ENCODE measurements at regions not wholly inside any gene's neighbourhood (a gene's known extent, or its start where the extent isn't known, plus 50 kb on each side); places are given as distances from the start of the nearest gene placed in this dataset.
"Not testable (repeated sequence)": the region's sequence is repeated elsewhere in the genome, so short reads cannot be mapped to it uniquely, and the experiment has no call there.

DNA sequence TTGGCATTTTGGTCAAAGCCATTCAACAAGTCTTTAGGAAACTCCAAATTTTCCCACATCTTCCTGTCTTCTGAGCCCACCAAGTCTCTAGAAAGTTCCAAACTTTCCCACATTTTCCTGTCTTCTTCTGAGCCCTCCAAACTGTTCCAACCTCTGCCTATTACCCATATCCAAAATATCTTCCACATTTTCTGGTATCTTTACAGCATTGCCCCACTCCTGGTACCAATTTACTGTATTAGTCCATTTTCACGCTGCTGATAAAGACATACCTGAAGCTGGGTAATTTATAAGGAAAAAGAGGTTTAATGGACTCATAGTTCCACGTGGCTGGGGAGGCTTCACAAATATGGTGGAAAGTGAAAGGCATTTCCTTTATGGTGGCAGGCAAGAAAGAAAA, 56.1 kb upstream of the GABRA3 start:
- H3K36me3 ChIP-seq (ENCODE audit: control insufficient read depth, insufficient read depth, low read length); H3K27me3 ChIP-seq (ENCODE audit: control insufficient read depth, insufficient read depth, low read length); H3K4me3 ChIP-seq (ENCODE audit: low read depth, low read length); H3K4me1 ChIP-seq (ENCODE audit: control insufficient read depth, insufficient read depth, low read length); H3K9ac ChIP-seq (ENCODE audit: low read depth, low read length); H3K27ac ChIP-seq (ENCODE audit: low read depth, low read length): not testable (repeated sequence)
- peaks cover 62% of the 10 kb centered on the region for H3K9me3 ChIP-seq (ENCODE audit: control insufficient read depth, insufficient read depth, low read length)

DNA sequence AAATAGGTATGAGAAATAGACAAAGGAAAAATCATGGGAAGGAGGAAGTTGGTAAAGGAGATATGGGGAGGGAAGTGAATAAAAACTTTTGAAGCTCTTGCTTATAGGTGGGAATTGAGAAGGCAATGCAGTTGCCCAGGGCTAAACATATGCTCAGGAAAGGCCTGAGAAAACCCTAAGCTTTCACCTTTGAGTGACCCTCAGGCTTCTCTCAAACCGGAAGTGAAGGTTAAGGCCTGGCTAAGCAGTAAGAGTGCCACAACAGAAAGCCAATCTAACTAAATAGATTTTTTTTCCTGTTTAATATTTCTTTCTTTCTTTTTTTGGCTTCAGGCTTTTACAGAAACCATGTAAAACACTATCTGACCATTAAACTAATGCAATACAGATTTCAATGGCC, 69.5 kb upstream of the GABRA3 start:
- no peaks in the 10 kb centered on the region for H3K27me3 ChIP-seq (ENCODE audit: control insufficient read depth, insufficient read depth, low read length)
- peaks cover 38% of the 10 kb centered on the region for H3K9me3 ChIP-seq (ENCODE audit: control insufficient read depth, insufficient read depth, low read length)
- no peak overlapping the region for H3K9ac ChIP-seq (ENCODE audit: low read depth, low read length)
- no peaks in the 10 kb centered on the region for H3K36me3 ChIP-seq (ENCODE audit: control insufficient read depth, insufficient read depth, low read length)
- H3K27ac ChIP-seq (ENCODE audit: low read depth, low read length): no peak overlapping the region
- H3K4me1 ChIP-seq (ENCODE audit: control insufficient read depth, insufficient read depth, low read length): no peaks in the 10 kb centered on the region
- H3K4me3 ChIP-seq (ENCODE audit: low read depth, low read length): no peak overlapping the region

DNA sequence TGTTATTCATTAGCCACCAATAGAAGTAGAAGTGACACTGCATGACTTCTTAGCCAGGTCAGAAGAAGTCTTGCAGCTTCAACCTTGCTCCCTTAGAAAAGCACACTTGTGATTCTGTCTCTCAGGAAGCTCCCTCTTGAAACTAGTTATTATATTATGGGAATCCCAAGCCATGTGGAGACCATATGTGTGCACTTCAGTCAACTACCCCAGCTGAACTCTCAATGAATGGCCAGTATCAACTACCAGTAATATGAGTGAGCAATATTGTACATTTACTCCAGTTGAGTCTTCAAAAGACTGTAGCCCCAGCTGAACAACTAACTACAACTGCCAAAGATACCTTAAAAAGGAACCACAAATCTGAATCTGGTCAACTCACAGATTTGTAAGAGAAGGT, 77.1 kb upstream of the GABRA3 start:
- Histone ChIP-seq H3K9ac (ENCODE audit: low read depth, low read length) (no peak overlapping the region), H3K36me3 (ENCODE audit: control insufficient read depth, insufficient read depth, low read length) (no peaks in the 10 kb centered on the region), H3K4me3 (ENCODE audit: low read depth, low read length) (no peak overlapping the region), H3K4me1 (ENCODE audit: control insufficient read depth, insufficient read depth, low read length) (no peaks in the 10 kb centered on the region), H3K27me3 (ENCODE audit: control insufficient read depth, insufficient read depth, low read length) (no peaks in the 10 kb centered on the region), H3K27ac (ENCODE audit: low read depth, low read length) (no peak overlapping the region), H3K9me3 (ENCODE audit: control insufficient read depth, insufficient read depth, low read length) (peaks cover 34% of the 10 kb centered on the region)

DNA sequence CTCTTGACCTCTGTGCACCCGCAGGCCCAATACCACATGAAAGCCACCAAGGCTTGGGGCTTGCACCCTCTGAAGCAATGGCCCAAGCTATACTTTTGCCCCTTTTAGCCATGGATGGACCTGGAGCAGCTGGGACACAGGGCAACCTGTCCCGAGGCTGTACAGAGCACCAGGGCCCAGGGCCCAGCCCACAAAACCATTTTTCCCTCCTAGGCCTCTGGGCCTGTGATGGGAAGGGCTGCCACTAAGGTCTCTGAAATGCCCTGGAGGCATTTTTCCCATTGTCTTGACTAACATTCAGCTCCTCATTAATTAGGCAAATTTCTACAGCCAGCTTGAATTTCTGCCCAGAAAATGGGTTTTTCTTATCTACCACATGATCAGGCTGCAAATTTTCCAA, 79.9 kb upstream of the GABRA3 start:
- Histone ChIP-seq H3K9ac (ENCODE audit: low read depth, low read length) (no peak overlapping the region), H3K4me3 (ENCODE audit: low read depth, low read length) (no peak overlapping the region), H3K9me3 (ENCODE audit: control insufficient read depth, insufficient read depth, low read length) (peaks cover 49% of the 10 kb centered on the region), H3K27me3 (ENCODE audit: control insufficient read depth, insufficient read depth, low read length) (no peaks in the 10 kb centered on the region), H3K27ac (ENCODE audit: low read depth, low read length) (no peak overlapping the region), H3K36me3 (ENCODE audit: control insufficient read depth, insufficient read depth, low read length) (no peaks in the 10 kb centered on the region), H3K4me1 (ENCODE audit: control insufficient read depth, insufficient read depth, low read length) (no peaks in the 10 kb centered on the region)

DNA sequence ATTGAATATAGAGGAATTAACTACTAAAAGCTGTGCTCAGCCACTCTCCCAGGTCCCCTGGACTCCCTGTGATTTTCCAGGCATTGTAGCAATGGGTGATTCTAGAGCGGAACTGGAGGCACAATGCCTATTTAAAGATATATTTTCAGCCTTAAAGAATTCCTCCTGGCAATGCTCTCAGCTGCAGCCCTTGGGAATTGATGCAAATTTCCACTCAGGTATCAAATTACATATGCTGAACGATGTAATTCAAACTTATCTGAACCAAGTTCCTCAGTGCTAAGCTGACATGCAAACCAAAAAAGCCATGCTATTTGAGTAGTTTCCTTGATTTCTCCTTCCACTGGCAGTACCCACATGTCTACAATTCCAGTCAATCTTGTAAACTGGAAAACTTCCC, 86.3 kb upstream of the GABRA3 start:
- Histone ChIP-seq H3K9ac (ENCODE audit: low read depth, low read length) (no peak overlapping the region), H3K27ac (ENCODE audit: low read depth, low read length) (no peak overlapping the region), H3K4me3 (ENCODE audit: low read depth, low read length) (no peak overlapping the region), H3K9me3 (ENCODE audit: control insufficient read depth, insufficient read depth, low read length) (peaks cover 54% of the 10 kb centered on the region), H3K36me3 (ENCODE audit: control insufficient read depth, insufficient read depth, low read length) (no peaks in the 10 kb centered on the region), H3K4me1 (ENCODE audit: control insufficient read depth, insufficient read depth, low read length) (no peaks in the 10 kb centered on the region), H3K27me3 (ENCODE audit: control insufficient read depth, insufficient read depth, low read length) (no peaks in the 10 kb centered on the region)

DNA sequence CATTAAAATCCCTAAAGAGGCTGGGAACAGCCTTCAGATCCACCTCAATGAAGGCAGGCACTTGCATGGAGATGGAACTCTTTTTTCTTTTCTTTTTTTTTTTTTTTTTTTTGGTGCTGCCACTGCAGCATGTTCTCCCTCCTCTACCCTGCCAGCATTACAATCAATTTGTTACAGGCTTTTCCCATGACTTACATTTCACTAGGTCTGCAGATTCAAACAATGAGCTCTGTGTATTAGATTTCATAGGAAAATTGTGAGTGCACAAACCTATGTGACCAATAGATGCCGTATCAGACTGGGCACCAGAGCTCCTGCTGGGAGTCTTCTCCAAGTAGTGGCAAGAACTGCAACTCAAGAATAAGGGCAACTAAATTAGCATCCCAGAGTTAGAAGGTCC, 63.8 kb upstream of the GABRQ start:
- Histone ChIP-seq H3K4me3 (ENCODE audit: low read depth, low read length) (no peak overlapping the region), H3K9me3 (ENCODE audit: control insufficient read depth, insufficient read depth, low read length) (peaks cover 41% of the 10 kb centered on the region), H3K27ac (ENCODE audit: low read depth, low read length) (no peak overlapping the region), H3K4me1 (ENCODE audit: control insufficient read depth, insufficient read depth, low read length) (no peaks in the 10 kb centered on the region), H3K36me3 (ENCODE audit: control insufficient read depth, insufficient read depth, low read length) (no peaks in the 10 kb centered on the region), H3K9ac (ENCODE audit: low read depth, low read length) (no peak overlapping the region), H3K27me3 (ENCODE audit: control insufficient read depth, insufficient read depth, low read length) (no peaks in the 10 kb centered on the region)

DNA sequence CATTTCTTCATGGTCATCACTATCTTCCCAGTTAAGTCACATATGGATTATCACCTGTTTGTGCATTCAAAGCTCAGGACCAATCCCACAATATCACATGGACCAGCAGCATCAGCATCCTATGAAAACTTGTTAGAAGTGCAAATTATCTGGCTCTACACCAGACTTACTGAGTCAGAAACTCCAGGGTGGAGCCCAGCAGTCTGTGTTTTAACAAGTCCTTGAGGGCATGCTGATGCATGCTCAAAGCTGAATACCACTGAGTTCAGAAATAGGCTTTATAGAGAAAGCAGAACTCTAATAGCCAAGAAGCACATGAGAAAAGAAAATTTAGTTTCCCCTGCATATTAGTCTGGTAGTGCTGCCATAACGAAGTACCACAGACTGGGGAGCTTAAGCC, 62.4 kb upstream of the GABRQ start:
- Histone ChIP-seq H3K27ac (ENCODE audit: low read depth, low read length) (no peak overlapping the region), H3K4me3 (ENCODE audit: low read depth, low read length) (no peak overlapping the region), H3K9me3 (ENCODE audit: control insufficient read depth, insufficient read depth, low read length) (peaks cover 46% of the 10 kb centered on the region), H3K27me3 (ENCODE audit: control insufficient read depth, insufficient read depth, low read length) (no peaks in the 10 kb centered on the region), H3K4me1 (ENCODE audit: control insufficient read depth, insufficient read depth, low read length) (no peaks in the 10 kb centered on the region), H3K9ac (ENCODE audit: low read depth, low read length) (no peak overlapping the region), H3K36me3 (ENCODE audit: control insufficient read depth, insufficient read depth, low read length) (no peaks in the 10 kb centered on the region)

DNA sequence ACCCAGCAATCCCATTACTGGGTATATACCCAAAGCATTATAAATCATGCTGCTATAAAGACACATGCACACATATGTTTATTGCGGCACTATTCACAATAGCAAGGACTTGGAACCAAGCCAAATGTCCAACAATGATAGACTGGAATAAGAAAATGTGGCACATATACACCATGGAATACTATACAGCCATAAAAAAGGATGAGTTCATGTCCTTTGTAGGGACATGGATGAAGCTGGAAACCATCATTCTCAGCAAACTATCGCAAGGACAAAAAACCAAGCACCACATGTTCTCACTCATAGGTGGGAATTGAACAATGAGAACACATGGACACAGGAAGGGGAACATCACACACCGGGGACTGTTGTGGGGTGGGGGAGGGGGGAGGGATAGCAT, 50.2 kb upstream of the GABRQ start:
- not testable (repeated sequence) for H3K27ac ChIP-seq (ENCODE audit: low read depth, low read length); H3K9ac ChIP-seq (ENCODE audit: low read depth, low read length); H3K27me3 ChIP-seq (ENCODE audit: control insufficient read depth, insufficient read depth, low read length); H3K4me1 ChIP-seq (ENCODE audit: control insufficient read depth, insufficient read depth, low read length); H3K36me3 ChIP-seq (ENCODE audit: control insufficient read depth, insufficient read depth, low read length); H3K4me3 ChIP-seq (ENCODE audit: low read depth, low read length)
- H3K9me3 ChIP-seq (ENCODE audit: control insufficient read depth, insufficient read depth, low read length): peaks cover 19% of the 10 kb centered on the region; the same call in 1 of the 2 replicates

Measured in HUES48 (cell line).